C4-2B (cell line): ENCODE measurements at regions not wholly inside any gene's neighbourhood (a gene's known extent, or its start where the extent isn't known, plus 50 kb on each side); places are given as distances from the start of the nearest gene placed in this dataset.

ENCODE experiments used
- ZFX ChIP-seq: fragments of 450-650 bp; IDR thresholded peaks from 2 replicates; pipeline ENCODE4 v1.6.1; 2017
- TF ChIP-seq, protein P1 (sequence below): fragments of 450-650 bp; conservative IDR thresholded peaks from 2 replicates; pipeline ENCODE4 v1.5.1; 2017; ENCODE audit warnings: mild to moderate bottlenecking

DNA sequence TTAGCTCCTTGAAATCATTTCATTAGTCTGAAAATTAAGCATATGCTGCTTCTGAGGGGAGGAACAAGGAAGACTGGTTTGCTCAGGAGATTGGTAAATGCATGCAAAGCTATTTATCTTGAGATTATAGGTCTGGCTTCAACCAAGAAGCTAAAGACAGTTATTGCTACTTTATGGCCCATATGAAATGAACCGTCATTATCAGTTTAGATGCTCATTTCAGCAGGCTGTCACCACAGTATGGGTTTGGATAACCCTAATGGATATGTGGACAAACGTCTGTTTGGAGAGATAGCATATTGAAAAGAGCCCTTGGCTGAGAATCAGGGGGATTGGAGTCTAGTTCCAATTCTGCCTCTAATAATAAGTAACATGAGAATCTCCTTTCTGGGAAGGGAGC is 922.6 kb downstream of the TUSC7 start:
- TF ChIP-seq, protein P1, sequence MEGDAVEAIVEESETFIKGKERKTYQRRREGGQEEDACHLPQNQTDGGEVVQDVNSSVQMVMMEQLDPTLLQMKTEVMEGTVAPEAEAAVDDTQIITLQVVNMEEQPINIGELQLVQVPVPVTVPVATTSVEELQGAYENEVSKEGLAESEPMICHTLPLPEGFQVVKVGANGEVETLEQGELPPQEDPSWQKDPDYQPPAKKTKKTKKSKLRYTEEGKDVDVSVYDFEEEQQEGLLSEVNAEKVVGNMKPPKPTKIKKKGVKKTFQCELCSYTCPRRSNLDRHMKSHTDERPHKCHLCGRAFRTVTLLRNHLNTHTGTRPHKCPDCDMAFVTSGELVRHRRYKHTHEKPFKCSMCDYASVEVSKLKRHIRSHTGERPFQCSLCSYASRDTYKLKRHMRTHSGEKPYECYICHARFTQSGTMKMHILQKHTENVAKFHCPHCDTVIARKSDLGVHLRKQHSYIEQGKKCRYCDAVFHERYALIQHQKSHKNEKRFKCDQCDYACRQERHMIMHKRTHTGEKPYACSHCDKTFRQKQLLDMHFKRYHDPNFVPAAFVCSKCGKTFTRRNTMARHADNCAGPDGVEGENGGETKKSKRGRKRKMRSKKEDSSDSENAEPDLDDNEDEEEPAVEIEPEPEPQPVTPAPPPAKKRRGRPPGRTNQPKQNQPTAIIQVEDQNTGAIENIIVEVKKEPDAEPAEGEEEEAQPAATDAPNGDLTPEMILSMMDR, result no peak
- no peak for TF ChIP-seq ZFX
